WTC11 (cell line): ENCODE measurements at regions not wholly inside any gene's neighbourhood (a gene's known extent, or its start where the extent isn't known, plus 50 kb on each side); places are given as distances from the start of the nearest gene placed in this dataset.

Source experiments
- ATF1 ChIP-seq: sonication (generic); formaldehyde crosslinking; IDR thresholded peaks from 2 replicates; pipeline ENCODE4 v1.8.1; 2023; ENCODE audit warnings: mild to moderate bottlenecking, moderate library complexity, missing genetic modification reagents
- GTF2I ChIP-seq: fragments of 250-450 bp; sonication (Bioruptor Pico); conservative IDR thresholded peaks from 2 replicates; pipeline ENCODE4 v1.4.0; 2021; ENCODE audit warnings: mild to moderate bottlenecking
- MXD4 ChIP-seq: fragments of 250-450 bp; sonication (Bioruptor Pico); IDR thresholded peaks from 2 replicates; pipeline ENCODE4 v1.8.0; 2021; ENCODE audit warnings: mild to moderate bottlenecking, moderate library complexity, borderline replicate concordance
- NFATC4 ChIP-seq: fragments of 250-450 bp; sonication (Bioruptor Pico); IDR thresholded peaks from 2 replicates; pipeline ENCODE4 v1.9.0; 2021; ENCODE audit warnings: mild to moderate bottlenecking
- OVOL2 ChIP-seq: fragments of 250-450 bp; sonication (Bioruptor Pico); IDR thresholded peaks from 2 replicates; pipeline ENCODE4 v1.9.0; 2021; ENCODE audit warnings: mild to moderate bottlenecking, borderline replicate concordance
- RORB ChIP-seq: fragments of 250-450 bp; sonication (Bioruptor Pico); IDR thresholded peaks from 2 replicates; pipeline ENCODE4 v1.9.0; 2021; ENCODE audit warnings: mild to moderate bottlenecking
- SP1 ChIP-seq: sonication (generic); formaldehyde crosslinking; conservative IDR thresholded peaks from 2 replicates; pipeline ENCODE4 v1.8.1; 2022; ENCODE audit warnings: missing genetic modification reagents
- TF ChIP-seq, protein P1 (sequence below): sonication (generic); formaldehyde crosslinking; conservative IDR thresholded peaks from 2 replicates; pipeline ENCODE4 v1.8.1; 2022; ENCODE audit warnings: mild to moderate bottlenecking, missing genetic modification reagents
- TF ChIP-seq, protein P2 (sequence below): sonication (generic); formaldehyde crosslinking; IDR thresholded peaks from 2 replicates; pipeline ENCODE4 v1.8.0; 2023; ENCODE audit warnings: mild to moderate bottlenecking, missing genetic modification reagents
- TF ChIP-seq, protein P3 (sequence below): sonication (generic); formaldehyde crosslinking; IDR thresholded peaks from 2 replicates; pipeline ENCODE4 v1.8.0; 2022; ENCODE audit warnings: missing genetic modification reagents

DNA sequence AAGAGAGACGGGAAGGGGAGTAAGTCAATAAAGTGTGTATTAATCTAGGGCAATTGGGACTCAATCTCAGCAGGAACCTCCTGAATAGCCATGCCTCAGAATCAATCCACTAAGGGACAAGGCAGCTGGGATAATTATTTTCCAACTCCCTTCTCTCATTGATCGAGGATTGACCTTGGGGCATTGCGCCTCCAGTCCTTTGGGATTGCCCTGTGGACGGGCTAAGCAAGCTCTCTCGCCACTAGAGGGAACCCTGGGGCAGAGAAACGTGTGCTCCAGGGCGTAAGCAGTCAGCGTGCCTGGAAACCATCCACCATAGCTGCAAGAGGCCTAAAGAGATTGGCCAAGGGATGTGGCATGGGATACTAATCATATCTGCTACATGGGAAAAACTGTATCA lies 53.9 kb upstream of the ERCC4 start (continued):
- TF ChIP-seq RORB (CRISPR knock-in tag) = no peak
- TF ChIP-seq, protein P1, sequence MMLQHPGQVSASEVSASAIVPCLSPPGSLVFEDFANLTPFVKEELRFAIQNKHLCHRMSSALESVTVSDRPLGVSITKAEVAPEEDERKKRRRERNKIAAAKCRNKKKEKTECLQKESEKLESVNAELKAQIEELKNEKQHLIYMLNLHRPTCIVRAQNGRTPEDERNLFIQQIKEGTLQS (CRISPR knock-in tag) = no peak
- TF ChIP-seq, protein P2, sequence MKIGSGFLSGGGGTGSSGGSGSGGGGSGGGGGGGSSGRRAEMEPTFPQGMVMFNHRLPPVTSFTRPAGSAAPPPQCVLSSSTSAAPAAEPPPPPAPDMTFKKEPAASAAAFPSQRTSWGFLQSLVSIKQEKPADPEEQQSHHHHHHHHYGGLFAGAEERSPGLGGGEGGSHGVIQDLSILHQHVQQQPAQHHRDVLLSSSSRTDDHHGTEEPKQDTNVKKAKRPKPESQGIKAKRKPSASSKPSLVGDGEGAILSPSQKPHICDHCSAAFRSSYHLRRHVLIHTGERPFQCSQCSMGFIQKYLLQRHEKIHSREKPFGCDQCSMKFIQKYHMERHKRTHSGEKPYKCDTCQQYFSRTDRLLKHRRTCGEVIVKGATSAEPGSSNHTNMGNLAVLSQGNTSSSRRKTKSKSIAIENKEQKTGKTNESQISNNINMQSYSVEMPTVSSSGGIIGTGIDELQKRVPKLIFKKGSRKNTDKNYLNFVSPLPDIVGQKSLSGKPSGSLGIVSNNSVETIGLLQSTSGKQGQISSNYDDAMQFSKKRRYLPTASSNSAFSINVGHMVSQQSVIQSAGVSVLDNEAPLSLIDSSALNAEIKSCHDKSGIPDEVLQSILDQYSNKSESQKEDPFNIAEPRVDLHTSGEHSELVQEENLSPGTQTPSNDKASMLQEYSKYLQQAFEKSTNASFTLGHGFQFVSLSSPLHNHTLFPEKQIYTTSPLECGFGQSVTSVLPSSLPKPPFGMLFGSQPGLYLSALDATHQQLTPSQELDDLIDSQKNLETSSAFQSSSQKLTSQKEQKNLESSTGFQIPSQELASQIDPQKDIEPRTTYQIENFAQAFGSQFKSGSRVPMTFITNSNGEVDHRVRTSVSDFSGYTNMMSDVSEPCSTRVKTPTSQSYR (CRISPR knock-in tag) = no peak
- no peak for TF ChIP-seq MXD4 (CRISPR knock-in tag)
- no peak for TF ChIP-seq OVOL2 (CRISPR knock-in tag)
- TF ChIP-seq GTF2I (CRISPR knock-in tag) = no peak
- TF ChIP-seq ATF1 (CRISPR knock-in tag) = no peak
- TF ChIP-seq SP1 (CRISPR knock-in tag) = no peak
- TF ChIP-seq, protein P3, sequence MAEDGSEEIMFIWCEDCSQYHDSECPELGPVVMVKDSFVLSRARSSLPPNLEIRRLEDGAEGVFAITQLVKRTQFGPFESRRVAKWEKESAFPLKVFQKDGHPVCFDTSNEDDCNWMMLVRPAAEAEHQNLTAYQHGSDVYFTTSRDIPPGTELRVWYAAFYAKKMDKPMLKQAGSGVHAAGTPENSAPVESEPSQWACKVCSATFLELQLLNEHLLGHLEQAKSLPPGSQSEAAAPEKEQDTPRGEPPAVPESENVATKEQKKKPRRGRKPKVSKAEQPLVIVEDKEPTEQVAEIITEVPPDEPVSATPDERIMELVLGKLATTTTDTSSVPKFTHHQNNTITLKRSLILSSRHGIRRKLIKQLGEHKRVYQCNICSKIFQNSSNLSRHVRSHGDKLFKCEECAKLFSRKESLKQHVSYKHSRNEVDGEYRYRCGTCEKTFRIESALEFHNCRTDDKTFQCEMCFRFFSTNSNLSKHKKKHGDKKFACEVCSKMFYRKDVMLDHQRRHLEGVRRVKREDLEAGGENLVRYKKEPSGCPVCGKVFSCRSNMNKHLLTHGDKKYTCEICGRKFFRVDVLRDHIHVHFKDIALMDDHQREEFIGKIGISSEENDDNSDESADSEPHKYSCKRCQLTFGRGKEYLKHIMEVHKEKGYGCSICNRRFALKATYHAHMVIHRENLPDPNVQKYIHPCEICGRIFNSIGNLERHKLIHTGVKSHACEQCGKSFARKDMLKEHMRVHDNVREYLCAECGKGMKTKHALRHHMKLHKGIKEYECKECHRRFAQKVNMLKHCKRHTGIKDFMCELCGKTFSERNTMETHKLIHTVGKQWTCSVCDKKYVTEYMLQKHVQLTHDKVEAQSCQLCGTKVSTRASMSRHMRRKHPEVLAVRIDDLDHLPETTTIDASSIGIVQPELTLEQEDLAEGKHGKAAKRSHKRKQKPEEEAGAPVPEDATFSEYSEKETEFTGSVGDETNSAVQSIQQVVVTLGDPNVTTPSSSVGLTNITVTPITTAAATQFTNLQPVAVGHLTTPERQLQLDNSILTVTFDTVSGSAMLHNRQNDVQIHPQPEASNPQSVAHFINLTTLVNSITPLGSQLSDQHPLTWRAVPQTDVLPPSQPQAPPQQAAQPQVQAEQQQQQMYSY = peak; percentile 52; the same call in 1 of the 2 replicates
- no peak for TF ChIP-seq NFATC4 (CRISPR knock-in tag)
- TF ChIP-seq, all 79 proteins: peak for 4
